HepG2 (cell line): ENCODE measurements at regions not wholly inside any gene's neighbourhood (a gene's known extent, or its start where the extent isn't known, plus 50 kb on each side); places are given as distances from the start of the nearest gene placed in this dataset.

Source experiments
- ATAC-seq: fragments of 200-7000 bp; cut with Tn5 transposase; 3 replicates; pipeline ENCODE4 v1.9.1; 2020; ENCODE audit warnings: mild to moderate bottlenecking, moderate library complexity
- BruUV-seq: library from RNA; stranded (reverse); fragments of 400-500 nt; replicated peaks from 2 replicates; lab custom pipeline; 2021; lab: Mats Ljungman, UMichigan
- CTCF ChIA-PET: fragments of 300-600 bp; formaldehyde crosslinking; extraction: SDS; loops from one replicate; lab custom pipeline; 2021; ENCODE audit warnings: low total read pairs, inconsistent platforms, low intra/inter-chr PET ratio; lab: Yijun Ruan, JAX
- POLR2A ChIA-PET: fragments of 350-600 bp; sonication (Branson Sonifier 250); formaldehyde crosslinking; loops from one replicate; lab custom pipeline; 2020; ENCODE audit warnings: antibody characterized with exemption, inconsistent platforms; lab: Yijun Ruan, JAX
- DNase-seq: peaks from one replicate; pipeline ENCODE4 v3.0.0-alpha.2; 2015; ENCODE audit warnings: low spot score
- FAIRE-seq: peaks from 3 replicates; lab custom pipeline; 2011; peaks lifted over from hg19 to GRCh38; lab: Jason Lieb, UNC
- H2AFZ ChIP-seq: one replicate; pipeline ENCODE4 v1.6.1; 2011; ENCODE audit warnings: low read length, inconsistent platforms
- H3K27ac ChIP-seq: fragments of 300-600 bp; 3 replicates; pipeline ENCODE4 v1.8.0; 2011; ENCODE audit warnings: mixed run types, mild to moderate bottlenecking, mixed read lengths, low read length, inconsistent platforms; ENCODE audit not compliant: insufficient read depth; ENCODE audit errors: extremely low read length
- H3K27me3 ChIP-seq, 2 experiments: fragments of 200-600 bp in 1 of 2; 2 replicates in 1 of 2; 3 replicates in 1 of 2; pipeline versions ENCODE4 v1.6.0 to v1.8.0; 2011; ENCODE audit warnings: low read length in 2 of 2, mild to moderate bottlenecking in 2 of 2, moderate library complexity in 2 of 2, inconsistent platforms in 1 of 2; ENCODE audit not compliant: insufficient read depth in 2 of 2, control insufficient read depth in 1 of 2
- H3K36me3 ChIP-seq, 2 experiments: fragments of 200-600 bp in 1 of 2; replicated peaks in 1 of 2; 2 replicates in 1 of 2; 3 replicates in 1 of 2; pipeline versions ENCODE4 v1.5.1 to v1.8.0; 2011; ENCODE audit warnings: low read length in 2 of 2, inconsistent platforms in 1 of 2; ENCODE audit not compliant: insufficient read depth in 2 of 2, control insufficient read depth in 1 of 2
- H3K4me1 ChIP-seq: 2 replicates; pipeline ENCODE4 v1.5.1; 2012; ENCODE audit warnings: low read length, inconsistent platforms; ENCODE audit not compliant: insufficient read depth
- H3K4me2 ChIP-seq: 2 replicates; pipeline ENCODE4 v1.6.0; 2011; ENCODE audit warnings: low read depth, low read length, inconsistent platforms
- H3K4me3 ChIP-seq, 3 experiments: fragments of 200-600 bp in 1 of 3; sonication (generic), shearing (Covaris generic) in 1 of 3; replicated peaks in 1 of 3; 2 replicates each; pipeline ENCODE4 v1.5.1; 2011 to 2016; ENCODE audit warnings: low read length in 3 of 3, inconsistent platforms in 2 of 3, low read depth in 2 of 3, mild to moderate bottlenecking in 2 of 3, control low read depth in 1 of 3, mixed read lengths in 1 of 3; ENCODE audit not compliant: insufficient read depth in 1 of 3
- H3K79me2 ChIP-seq: one replicate; pipeline ENCODE4 v1.6.1; 2011; ENCODE audit warnings: low read length, inconsistent platforms; ENCODE audit not compliant: insufficient read depth
- H3K9ac ChIP-seq: 2 replicates; pipeline ENCODE4 v1.6.0; 2011; ENCODE audit warnings: mild to moderate bottlenecking, low read depth, low read length, inconsistent platforms; ENCODE audit not compliant: insufficient read depth
- H3K9me3 ChIP-seq: 2 replicates; pipeline ENCODE4 v1.5.1; 2012; ENCODE audit warnings: mild to moderate bottlenecking, low read length
- H4K20me1 ChIP-seq: 2 replicates; pipeline ENCODE4 v1.6.0; 2011; ENCODE audit warnings: inconsistent platforms, mild to moderate bottlenecking, low read length, moderate library complexity; ENCODE audit not compliant: insufficient read depth
- CC2D1A ChIP-seq: sonication (generic); formaldehyde crosslinking; IDR thresholded peaks from 2 replicates; pipeline ENCODE4 v1.8.1; 2023; ENCODE audit warnings: mild to moderate bottlenecking, missing genetic modification reagents
- HNRNPH1 ChIP-seq: fragments of 200-400 bp; formaldehyde crosslinking; optimal IDR thresholded peaks from 2 replicates; pipeline ENCODE3; 2017; ENCODE audit warnings: mild to moderate bottlenecking, low read depth, low read length
- MAFK ChIP-seq, 2 experiments: IDR thresholded peaks in 1 of 2; conservative IDR thresholded peaks in 1 of 2; 2 replicates each; pipeline ENCODE4 v1.6.1; 2011; ENCODE audit warnings: improper control_type of control experiment in 2 of 2, low read length in 2 of 2
- MIER3 ChIP-seq: IDR thresholded peaks from 2 replicates; pipeline ENCODE4 v1.6.1; 2016; ENCODE audit warnings: missing compliant biosample characterization, borderline replicate concordance
- PHF21A ChIP-seq: sonication (generic); formaldehyde crosslinking; IDR thresholded peaks from 2 replicates; pipeline ENCODE4 v1.5.0; 2020; ENCODE audit warnings: mild to moderate bottlenecking, missing genetic modification reagents
- ZC3H4 ChIP-seq: sonication (generic); formaldehyde crosslinking; IDR thresholded peaks from 2 replicates; pipeline ENCODE4 v1.4.0; 2020; ENCODE audit warnings: missing genetic modification reagents, borderline replicate concordance
- ZNF331 ChIP-seq: sonication (generic); formaldehyde crosslinking; IDR thresholded peaks from 2 replicates; pipeline ENCODE4 v1.4.0; 2020; ENCODE audit warnings: missing genetic modification reagents
- ZNF335 ChIP-seq: sonication (generic); formaldehyde crosslinking; IDR thresholded peaks from 2 replicates; pipeline ENCODE4 v1.4.0; 2020; ENCODE audit warnings: missing genetic modification reagents
- ZNF432 ChIP-seq: sonication (generic); formaldehyde crosslinking; IDR thresholded peaks from 2 replicates; pipeline ENCODE4 v1.5.0; 2020; ENCODE audit warnings: missing genetic modification reagents, mild to moderate bottlenecking, borderline replicate concordance
- ZSCAN20 ChIP-seq: sonication (generic); formaldehyde crosslinking; IDR thresholded peaks from 2 replicates; pipeline ENCODE4 v1.4.0; 2020; ENCODE audit warnings: missing genetic modification reagents, mild to moderate bottlenecking, borderline replicate concordance
- WGBS: methylation state at CpG from one replicate; pipeline ENCODE4 v1.1.6; 2017; ENCODE audit warnings: low lambda C conversion rate; 5-methylcytosine and 5-hydroxymethylcytosine counted together
- in situ Hi-C: cut with HindIII; loops from 2 replicates; pipeline ENCODE4 v1.10.0; 2017; ENCODE audit warnings: low pct_unique_long_range_greater_than_20kb; ENCODE audit not compliant: extremely low pct_ligation_motif_present
- intact Hi-C: fragments of 100-400 bp; cut with micrococcal nuclease; formaldehyde crosslinking; loops from one replicate; pipeline ENCODE4 v1.10.0; 2022; ENCODE audit not compliant: unreplicated experiment
- TF ChIP-seq, protein P1 (sequence below): sonication (generic); formaldehyde crosslinking; IDR thresholded peaks from 2 replicates; pipeline ENCODE4 v1.4.0; 2020; ENCODE audit warnings: mild to moderate bottlenecking, missing genetic modification reagents

DNA sequence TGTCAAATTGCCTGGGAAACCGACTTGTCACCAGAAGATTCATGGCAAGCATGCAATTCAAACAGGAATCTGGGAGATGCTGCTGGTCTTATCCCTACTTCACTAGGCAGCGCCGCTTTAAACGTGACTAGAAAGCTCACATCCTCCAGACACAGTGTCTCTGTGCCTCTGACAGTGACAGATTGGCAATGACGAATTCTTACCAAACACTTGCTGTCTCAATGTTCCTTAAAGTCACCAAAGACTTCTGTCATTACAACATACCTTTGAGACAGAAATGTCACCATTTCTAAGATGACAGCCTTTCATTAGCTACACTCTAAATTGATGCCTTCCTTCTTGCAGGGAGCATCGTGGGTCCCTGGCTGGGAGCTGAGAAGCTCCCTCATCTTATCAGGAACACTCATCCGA, 197.8 kb downstream of the CWF19L2 start:
- ChIA-PET CTCF (no interaction called here), POLR2A (no interaction called here)
- no peaks in the 10 kb centered on the region for H3K9me3 ChIP-seq
- FAIRE-seq (no peak), ATAC-seq (no peak), DNase-seq (no peak)
- no peak overlapping the region for H2AFZ ChIP-seq
- H3K27ac ChIP-seq: no peak overlapping the region
- no peak overlapping the region for H3K9ac ChIP-seq
- H3K4me3 ChIP-seq: no peak overlapping the region
- H4K20me1 ChIP-seq: no peaks in the 10 kb centered on the region
- no peaks in the 10 kb centered on the region; a peak in 1 of 5 replicates for H3K27me3 ChIP-seq
- no peak for TF ChIP-seq ZNF335 (CRISPR knock-in tag)
- TF ChIP-seq HNRNPH1: no peak
- TF ChIP-seq ZC3H4: no peak
- TF ChIP-seq PHF21A (CRISPR knock-in tag): no peak
- H3K36me3 ChIP-seq: no peaks in the 10 kb centered on the region
- no peak overlapping the region for H3K4me2 ChIP-seq
- BruUV-seq: no TSS peak
- peaks cover 1% of the 10 kb centered on the region; the same call in 1 of the 2 replicates for H3K4me1 ChIP-seq
- in situ Hi-C loops: no loop called here
- WGBS: 45% methylated on average over 7 of the region's 7 CpGs
- no peaks in the 10 kb centered on the region for H3K79me2 ChIP-seq
- intact Hi-C loops: no loop called here

DNA sequence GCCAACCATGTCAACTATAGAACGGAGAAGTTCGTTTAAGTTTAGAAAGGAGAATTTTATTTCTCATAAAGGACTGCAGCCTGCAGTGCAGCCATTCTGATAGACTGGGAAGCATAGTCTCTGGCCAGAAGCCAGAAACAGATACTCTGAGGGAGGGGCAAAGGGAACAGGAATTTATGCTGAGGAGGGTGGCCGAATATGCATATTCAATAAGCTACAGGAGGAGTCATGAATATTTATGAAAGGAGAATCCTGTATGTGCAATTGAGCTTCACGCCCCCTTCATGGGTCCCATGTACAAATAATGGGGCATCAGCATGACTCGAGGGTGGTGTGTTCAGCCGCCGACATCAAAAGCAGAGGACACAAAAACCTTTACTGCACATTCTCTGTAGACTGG, 199.9 kb downstream of the CWF19L2 start:
- no peak for DNase-seq
- Histone ChIP-seq H3K27ac (no peak overlapping the region), H3K79me2 (no peaks in the 10 kb centered on the region), H3K4me3 (no peak overlapping the region), H3K4me1 (peaks cover 21% of the 10 kb centered on the region), H4K20me1 (no peaks in the 10 kb centered on the region), H3K9ac (no peak overlapping the region), H2AFZ (no peak overlapping the region), H3K27me3 (no peaks in the 10 kb centered on the region; a peak in 1 of 5 replicates), H3K4me2 (no peak overlapping the region), H3K36me3 (no peaks in the 10 kb centered on the region), H3K9me3 (no peaks in the 10 kb centered on the region)
- no peak for FAIRE-seq
- WGBS: 86% methylated on average over 7 of the region's 7 CpGs
- no peak for ATAC-seq
- TF ChIP-seq ZSCAN20 (no peak), ZNF432 (no peak), MAFK (conservative IDR thresholded peaks at IDR 0.05 in 1 of 2, IDR thresholded peaks at IDR 0.05 in 1 of 2; ENCODE audit: low read length in 2 of 2) (no peak), CC2D1A (CRISPR knock-in tag) (no peak), ZNF331 (no peak), MIER3 (CRISPR knock-in tag) (no peak)
- TF ChIP-seq, protein P1, sequence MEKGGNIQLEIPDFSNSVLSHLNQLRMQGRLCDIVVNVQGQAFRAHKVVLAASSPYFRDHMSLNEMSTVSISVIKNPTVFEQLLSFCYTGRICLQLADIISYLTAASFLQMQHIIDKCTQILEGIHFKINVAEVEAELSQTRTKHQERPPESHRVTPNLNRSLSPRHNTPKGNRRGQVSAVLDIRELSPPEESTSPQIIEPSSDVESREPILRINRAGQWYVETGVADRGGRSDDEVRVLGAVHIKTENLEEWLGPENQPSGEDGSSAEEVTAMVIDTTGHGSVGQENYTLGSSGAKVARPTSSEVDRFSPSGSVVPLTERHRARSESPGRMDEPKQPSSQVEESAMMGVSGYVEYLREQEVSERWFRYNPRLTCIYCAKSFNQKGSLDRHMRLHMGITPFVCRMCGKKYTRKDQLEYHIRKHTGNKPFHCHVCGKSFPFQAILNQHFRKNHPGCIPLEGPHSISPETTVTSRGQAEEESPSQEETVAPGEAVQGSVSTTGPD (CRISPR knock-in tag): no peak
- BruUV-seq: no TSS peak
- ChIA-PET CTCF (no interaction called here), POLR2A (no interaction called here)
- in situ Hi-C loops: no loop called here
- intact Hi-C loops: no loop called here
